ENCODE measurements at regions not wholly inside any gene's neighbourhood (a gene's known extent, or its start where the extent isn't known, plus 50 kb on each side); places are given as distances from the start of the nearest gene placed in this dataset.

DNA sequence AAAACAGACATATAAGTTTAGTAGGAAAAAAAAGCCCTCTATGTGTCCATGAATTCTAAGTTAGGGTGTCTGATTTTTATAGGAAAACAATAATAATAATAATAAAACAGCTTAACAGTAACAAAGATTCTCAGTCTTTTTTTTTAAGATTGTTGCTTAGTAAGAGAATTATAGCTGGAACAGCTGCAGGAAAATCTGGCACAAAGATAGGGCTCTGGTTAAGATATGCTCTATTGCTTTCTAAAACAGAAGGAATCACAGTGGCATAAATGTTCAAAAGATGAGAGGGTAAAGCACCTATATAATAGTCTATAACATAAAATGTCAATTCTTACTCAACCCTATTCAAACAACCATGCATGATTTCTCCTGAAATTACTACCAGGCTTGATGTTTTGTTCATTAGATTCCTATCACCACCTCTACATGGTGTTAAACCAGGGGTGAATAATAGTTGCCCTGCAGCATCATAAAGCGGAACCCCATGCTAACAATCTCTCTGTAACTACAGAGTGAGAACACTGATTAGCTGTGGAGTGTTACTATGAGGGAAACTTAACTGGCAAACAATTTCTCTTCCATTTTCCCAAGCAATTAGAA, 541.4 kb upstream of the MIR17HG start:
- TF ChIP-seq, protein P1, sequence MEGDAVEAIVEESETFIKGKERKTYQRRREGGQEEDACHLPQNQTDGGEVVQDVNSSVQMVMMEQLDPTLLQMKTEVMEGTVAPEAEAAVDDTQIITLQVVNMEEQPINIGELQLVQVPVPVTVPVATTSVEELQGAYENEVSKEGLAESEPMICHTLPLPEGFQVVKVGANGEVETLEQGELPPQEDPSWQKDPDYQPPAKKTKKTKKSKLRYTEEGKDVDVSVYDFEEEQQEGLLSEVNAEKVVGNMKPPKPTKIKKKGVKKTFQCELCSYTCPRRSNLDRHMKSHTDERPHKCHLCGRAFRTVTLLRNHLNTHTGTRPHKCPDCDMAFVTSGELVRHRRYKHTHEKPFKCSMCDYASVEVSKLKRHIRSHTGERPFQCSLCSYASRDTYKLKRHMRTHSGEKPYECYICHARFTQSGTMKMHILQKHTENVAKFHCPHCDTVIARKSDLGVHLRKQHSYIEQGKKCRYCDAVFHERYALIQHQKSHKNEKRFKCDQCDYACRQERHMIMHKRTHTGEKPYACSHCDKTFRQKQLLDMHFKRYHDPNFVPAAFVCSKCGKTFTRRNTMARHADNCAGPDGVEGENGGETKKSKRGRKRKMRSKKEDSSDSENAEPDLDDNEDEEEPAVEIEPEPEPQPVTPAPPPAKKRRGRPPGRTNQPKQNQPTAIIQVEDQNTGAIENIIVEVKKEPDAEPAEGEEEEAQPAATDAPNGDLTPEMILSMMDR (IDR thresholded peaks at IDR 0.05), result no peak
- TF ChIP-seq POLR2A (IDR thresholded peaks at IDR 0.05), result no peak

Measured in vagina (tissue), 2 donors.